ENCODE measurements at regions not wholly inside any gene's neighbourhood (a gene's known extent, or its start where the extent isn't known, plus 50 kb on each side); places are given as distances from the start of the nearest gene placed in this dataset.

- no peak for DNase-seq (ENCODE audit: extremely low read depth, low read depth)
Measured at GRCh38 chr2:139216435-139216834, 436.2 kb upstream of the NXPH2 start.

GRCh38 chr2:139214801-139215200 is 434.6 kb upstream of the NXPH2 start:
- no peak for DNase-seq (ENCODE audit: extremely low read depth, low read depth)

GRCh38 chr2:139209586-139209985 is 429.4 kb upstream of the NXPH2 start:
- DNase-seq (ENCODE audit: extremely low read depth, low read depth): no peak

GRCh38 chr2:139201516-139201915 is 421.3 kb upstream of the NXPH2 start:
- no peak for DNase-seq (ENCODE audit: extremely low read depth, low read depth)

- DNase-seq (ENCODE audit: extremely low read depth, low read depth): no peak
Measured at GRCh38 chr2:139196754-139197153, 416.6 kb upstream of the NXPH2 start.

- DNase-seq (ENCODE audit: extremely low read depth, low read depth): no peak
Measured at GRCh38 chr2:139194546-139194945, 414.4 kb upstream of the NXPH2 start.

GRCh38 chr2:139177041-139177440 is 396.9 kb upstream of the NXPH2 start:
- no peak for DNase-seq (ENCODE audit: extremely low read depth, low read depth)

GRCh38 chr2:139175510-139175909 is 395.3 kb upstream of the NXPH2 start:
- DNase-seq (ENCODE audit: extremely low read depth, low read depth): no peak

- DNase-seq (ENCODE audit: extremely low read depth, low read depth): no peak
Measured at GRCh38 chr2:139170406-139170805, 390.2 kb upstream of the NXPH2 start.

GRCh38 chr2:139165601-139166000 is 385.4 kb upstream of the NXPH2 start:
- no peak for DNase-seq (ENCODE audit: extremely low read depth, low read depth)

- DNase-seq (ENCODE audit: extremely low read depth, low read depth): no peak
Measured at GRCh38 chr2:139165041-139165440, 384.9 kb upstream of the NXPH2 start.

- DNase-seq (ENCODE audit: extremely low read depth, low read depth): no peak
Measured at GRCh38 chr2:139162957-139163356, 382.8 kb upstream of the NXPH2 start.

GRCh38 chr2:139162456-139162855 is 382.3 kb upstream of the NXPH2 start:
- no peak for DNase-seq (ENCODE audit: extremely low read depth, low read depth)

- DNase-seq (ENCODE audit: extremely low read depth, low read depth): no peak
Measured at GRCh38 chr2:139160836-139161235, 380.6 kb upstream of the NXPH2 start.

GRCh38 chr2:139159177-139159576 is 379.0 kb upstream of the NXPH2 start:
- no peak for DNase-seq (ENCODE audit: extremely low read depth, low read depth)

GRCh38 chr2:139156730-139157129 is 376.5 kb upstream of the NXPH2 start:
- no peak for DNase-seq (ENCODE audit: extremely low read depth, low read depth)

GRCh38 chr2:139155991-139156390 is 375.8 kb upstream of the NXPH2 start:
- no peak for DNase-seq (ENCODE audit: extremely low read depth, low read depth)

GRCh38 chr2:139142252-139142880 is 362.2 kb upstream of the NXPH2 start:
- peak; percentile 36 for DNase-seq (ENCODE audit: extremely low read depth, low read depth)

GRCh38 chr2:139124271-139124670 is 344.1 kb upstream of the NXPH2 start:
- no peak for DNase-seq (ENCODE audit: extremely low read depth, low read depth)

- no peak for DNase-seq (ENCODE audit: extremely low read depth, low read depth)
Measured at GRCh38 chr2:139123795-139124194, 343.6 kb upstream of the NXPH2 start.

- no peak for DNase-seq (ENCODE audit: extremely low read depth, low read depth)
Measured at GRCh38 chr2:139122711-139123158, 342.5 kb upstream of the NXPH2 start.

GRCh38 chr2:139099721-139100120 is 319.5 kb upstream of the NXPH2 start:
- DNase-seq (ENCODE audit: extremely low read depth, low read depth): no peak

GRCh38 chr2:139098961-139099360 is 318.8 kb upstream of the NXPH2 start:
- DNase-seq (ENCODE audit: extremely low read depth, low read depth): no peak

All from NCI-H460 (cell line).